HepG2 (cell line): ENCODE measurements at regions not wholly inside any gene's neighbourhood (a gene's known extent, or its start where the extent isn't known, plus 50 kb on each side); places are given as distances from the start of the nearest gene placed in this dataset.

Experiments
- ATAC-seq: fragments of 200-7000 bp; cut with Tn5 transposase; 3 replicates; pipeline ENCODE4 v1.9.1; 2020; ENCODE audit warnings: mild to moderate bottlenecking, moderate library complexity
- BruUV-seq: library from RNA; stranded (reverse); fragments of 400-500 nt; replicated peaks from 2 replicates; lab custom pipeline; 2021; lab: Mats Ljungman, UMichigan
- CTCF ChIA-PET: fragments of 300-600 bp; formaldehyde crosslinking; extraction: SDS; loops from one replicate; lab custom pipeline; 2021; ENCODE audit warnings: low total read pairs, inconsistent platforms, low intra/inter-chr PET ratio; lab: Yijun Ruan, JAX
- POLR2A ChIA-PET: fragments of 350-600 bp; sonication (Branson Sonifier 250); formaldehyde crosslinking; loops from one replicate; lab custom pipeline; 2020; ENCODE audit warnings: antibody characterized with exemption, inconsistent platforms; lab: Yijun Ruan, JAX
- DNase-seq: peaks from one replicate; pipeline ENCODE4 v3.0.0-alpha.2; 2015; ENCODE audit warnings: low spot score
- FAIRE-seq: peaks from 3 replicates; lab custom pipeline; 2011; peaks lifted over from hg19 to GRCh38; lab: Jason Lieb, UNC
- H2AFZ ChIP-seq: one replicate; pipeline ENCODE4 v1.6.1; 2011; ENCODE audit warnings: low read length, inconsistent platforms
- H3K27ac ChIP-seq: fragments of 300-600 bp; 3 replicates; pipeline ENCODE4 v1.8.0; 2011; ENCODE audit warnings: mixed run types, mild to moderate bottlenecking, mixed read lengths, low read length, inconsistent platforms; ENCODE audit not compliant: insufficient read depth; ENCODE audit errors: extremely low read length
- H3K27me3 ChIP-seq, 2 experiments: fragments of 200-600 bp in 1 of 2; 2 replicates in 1 of 2; 3 replicates in 1 of 2; pipeline versions ENCODE4 v1.6.0 to v1.8.0; 2011; ENCODE audit warnings: low read length in 2 of 2, mild to moderate bottlenecking in 2 of 2, moderate library complexity in 2 of 2, inconsistent platforms in 1 of 2; ENCODE audit not compliant: insufficient read depth in 2 of 2, control insufficient read depth in 1 of 2
- H3K36me3 ChIP-seq, 2 experiments: fragments of 200-600 bp in 1 of 2; replicated peaks in 1 of 2; 2 replicates in 1 of 2; 3 replicates in 1 of 2; pipeline versions ENCODE4 v1.5.1 to v1.8.0; 2011; ENCODE audit warnings: low read length in 2 of 2, inconsistent platforms in 1 of 2; ENCODE audit not compliant: insufficient read depth in 2 of 2, control insufficient read depth in 1 of 2
- H3K4me1 ChIP-seq: 2 replicates; pipeline ENCODE4 v1.5.1; 2012; ENCODE audit warnings: low read length, inconsistent platforms; ENCODE audit not compliant: insufficient read depth
- H3K4me2 ChIP-seq: 2 replicates; pipeline ENCODE4 v1.6.0; 2011; ENCODE audit warnings: low read depth, low read length, inconsistent platforms
- H3K4me3 ChIP-seq, 3 experiments: fragments of 200-600 bp in 1 of 3; sonication (generic), shearing (Covaris generic) in 1 of 3; replicated peaks in 1 of 3; 2 replicates each; pipeline ENCODE4 v1.5.1; 2011 to 2016; ENCODE audit warnings: low read length in 3 of 3, inconsistent platforms in 2 of 3, low read depth in 2 of 3, mild to moderate bottlenecking in 2 of 3, control low read depth in 1 of 3, mixed read lengths in 1 of 3; ENCODE audit not compliant: insufficient read depth in 1 of 3
- H3K79me2 ChIP-seq: one replicate; pipeline ENCODE4 v1.6.1; 2011; ENCODE audit warnings: low read length, inconsistent platforms; ENCODE audit not compliant: insufficient read depth
- H3K9ac ChIP-seq: 2 replicates; pipeline ENCODE4 v1.6.0; 2011; ENCODE audit warnings: mild to moderate bottlenecking, low read depth, low read length, inconsistent platforms; ENCODE audit not compliant: insufficient read depth
- H3K9me3 ChIP-seq: 2 replicates; pipeline ENCODE4 v1.5.1; 2012; ENCODE audit warnings: mild to moderate bottlenecking, low read length
- H4K20me1 ChIP-seq: 2 replicates; pipeline ENCODE4 v1.6.0; 2011; ENCODE audit warnings: inconsistent platforms, mild to moderate bottlenecking, low read length, moderate library complexity; ENCODE audit not compliant: insufficient read depth
- CBX2 ChIP-seq, 2 experiments: fragments of 200-600 bp in 1 of 2; sonication (generic); formaldehyde crosslinking in 1 of 2; IDR thresholded peaks; 2 replicates each; pipeline versions ENCODE4 v1.7.0 to v1.8.1; 2018 to 2022; ENCODE audit warnings: low read depth in 2 of 2, low read length in 1 of 2, mild to moderate bottlenecking in 1 of 2, missing genetic modification reagents in 1 of 2
- HNRNPUL1 ChIP-seq: fragments of 200-400 bp; formaldehyde crosslinking; IDR thresholded peaks from 2 replicates; pipeline ENCODE4 v1.6.1; 2017; ENCODE audit warnings: low read depth, mild to moderate bottlenecking, low read length, moderate library complexity
- HOXD1 ChIP-seq: sonication (generic); formaldehyde crosslinking; IDR thresholded peaks from 2 replicates; pipeline ENCODE4 v1.5.0; 2020; ENCODE audit warnings: missing genetic modification reagents
- UBTF ChIP-seq: sonication (generic); formaldehyde crosslinking; IDR thresholded peaks from 2 replicates; pipeline ENCODE4 v1.4.0; 2020; ENCODE audit warnings: mild to moderate bottlenecking, missing genetic modification reagents
- ZBTB34 ChIP-seq: sonication (generic); formaldehyde crosslinking; IDR thresholded peaks from 2 replicates; pipeline ENCODE4 v1.8.0; 2022; ENCODE audit warnings: mild to moderate bottlenecking, missing genetic modification reagents
- ZNF253 ChIP-seq: sonication (generic); formaldehyde crosslinking; IDR thresholded peaks from 2 replicates; pipeline ENCODE4 v1.8.0; 2022; ENCODE audit warnings: mild to moderate bottlenecking, missing genetic modification reagents, borderline replicate concordance
- ZNF296 ChIP-seq: sonication (generic); formaldehyde crosslinking; conservative IDR thresholded peaks from 2 replicates; pipeline ENCODE4 v1.5.0; 2020; ENCODE audit warnings: mild to moderate bottlenecking, missing genetic modification reagents
- WGBS: methylation state at CpG from one replicate; pipeline ENCODE4 v1.1.6; 2017; ENCODE audit warnings: low lambda C conversion rate; 5-methylcytosine and 5-hydroxymethylcytosine counted together
- in situ Hi-C: cut with HindIII; loops from 2 replicates; pipeline ENCODE4 v1.10.0; 2017; ENCODE audit warnings: low pct_unique_long_range_greater_than_20kb; ENCODE audit not compliant: extremely low pct_ligation_motif_present
- intact Hi-C: fragments of 100-400 bp; cut with micrococcal nuclease; formaldehyde crosslinking; loops from one replicate; pipeline ENCODE4 v1.10.0; 2022; ENCODE audit not compliant: unreplicated experiment

DNA sequence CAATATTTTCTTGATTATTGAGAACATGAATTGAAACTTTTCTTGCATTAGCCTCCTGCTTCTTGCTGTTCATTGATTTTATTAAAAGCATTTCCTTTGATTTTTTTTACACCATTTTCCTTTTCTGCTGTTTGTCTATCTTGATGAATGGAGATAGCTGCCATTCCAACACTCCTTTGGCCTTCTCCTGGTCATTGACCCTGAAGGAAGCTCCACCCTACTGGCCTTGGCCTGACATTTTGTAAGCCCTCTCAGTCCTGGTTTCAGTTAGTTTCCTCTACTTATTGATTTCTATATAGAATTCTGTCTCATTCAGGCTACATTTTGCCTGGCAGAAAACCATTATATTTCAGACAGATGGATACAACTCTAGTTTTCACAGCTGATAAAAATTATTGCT is 115.1 kb upstream of the DMRTA1 start (continued):
- TF ChIP-seq UBTF (CRISPR knock-in tag): no peak

DNA sequence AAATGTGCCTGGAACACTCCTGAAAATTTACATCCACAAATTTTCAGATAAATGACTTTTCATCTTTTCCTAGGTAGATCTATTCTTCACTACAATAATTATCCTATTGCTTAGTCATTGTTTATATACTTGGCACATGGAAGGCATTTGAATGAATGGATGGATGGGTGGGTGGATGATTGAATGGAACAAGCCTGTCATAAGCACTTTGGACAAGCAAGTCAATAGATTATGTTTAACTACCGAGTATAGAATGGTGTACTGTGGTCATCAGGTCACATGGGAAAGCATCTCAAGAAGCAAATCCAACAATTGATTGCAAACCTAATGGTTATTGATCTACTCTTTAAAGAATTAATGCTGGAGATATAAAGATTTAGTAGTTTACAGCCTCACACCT is 114.4 kb upstream of the DMRTA1 start:
- no peaks in the 10 kb centered on the region for H3K9me3 ChIP-seq
- intact Hi-C loops: no loop called here
- ChIA-PET POLR2A (no interaction called here), CTCF (no interaction called here)
- no TSS peak for BruUV-seq
- no peak overlapping the region for H3K4me2 ChIP-seq
- no peaks in the 10 kb centered on the region for H3K27me3 ChIP-seq
- TF ChIP-seq ZBTB34 (CRISPR knock-in tag) (no peak), HOXD1 (CRISPR knock-in tag) (no peak), CBX2 (IDR thresholded peaks at IDR 0.05; ENCODE audit: low read depth, low read length) (no peak), CBX2 (CRISPR knock-in tag; IDR thresholded peaks at IDR 0.05; ENCODE audit: low read depth) (no peak), ZNF253 (CRISPR knock-in tag) (no peak), HNRNPUL1 (no peak), ZNF296 (no peak)
- H4K20me1 ChIP-seq: no peaks in the 10 kb centered on the region
- ATAC-seq (no peak), DNase-seq (no peak), FAIRE-seq (no peak)
- H2AFZ ChIP-seq: no peak overlapping the region
- H3K9ac ChIP-seq: no peak overlapping the region
- H3K36me3 ChIP-seq: no peaks in the 10 kb centered on the region
- H3K4me1 ChIP-seq: no peaks in the 10 kb centered on the region
- in situ Hi-C loops: no loop called here
- H3K4me3 ChIP-seq: no peak overlapping the region
- H3K79me2 ChIP-seq: no peaks in the 10 kb centered on the region
- WGBS: 0% methylated on average over 1 of the region's 1 CpG
- no peak overlapping the region for H3K27ac ChIP-seq
